ENCODE measurements at regions not wholly inside any gene's neighbourhood (a gene's known extent, or its start where the extent isn't known, plus 50 kb on each side); places are given as distances from the start of the nearest gene placed in this dataset.

GRCh38 chrX:40179283-40179682 is 81.5 kb upstream of the BCOR start:
- Histone ChIP-seq H3K27ac (replicated peaks) (peak overlapping the region; percentile 42), H3K27me3 (ENCODE audit: insufficient read depth, poor library complexity, severe bottlenecking) (peaks cover 3% of the 10 kb centered on the region), H3K4me3 (replicated peaks; ENCODE audit: insufficient read depth, low read length) (no peak overlapping the region)
- DNase-seq (ENCODE audit: low read depth in 1 of 2, low spot score in 1 of 2): peak; percentile 23 to 77
- peak; percentile 29; the same call in 1 of the 2 replicates for TF ChIP-seq POLR2AphosphoS5 (IDR thresholded peaks at IDR 0.05; ENCODE audit: low read depth)
- no peak for TF ChIP-seq GABPA (IDR thresholded peaks at IDR 0.05; ENCODE audit: low read depth)
- TF ChIP-seq SPI1 (IDR thresholded peaks at IDR 0.05; ENCODE audit: borderline replicate concordance, low read depth): peak; percentile 86

- Histone ChIP-seq H3K4me3 (replicated peaks; ENCODE audit: insufficient read depth, low read length) (no peak overlapping the region), H3K27ac (replicated peaks) (no peak overlapping the region), H3K27me3 (ENCODE audit: insufficient read depth, poor library complexity, severe bottlenecking) (peaks cover 4% of the 10 kb centered on the region)
- TF ChIP-seq POLR2AphosphoS5 (IDR thresholded peaks at IDR 0.05; ENCODE audit: low read depth) (no peak), GABPA (IDR thresholded peaks at IDR 0.05; ENCODE audit: low read depth) (no peak), SPI1 (IDR thresholded peaks at IDR 0.05; ENCODE audit: borderline replicate concordance, low read depth) (no peak), REST (IDR thresholded peaks at IDR 0.05; ENCODE audit: insufficient replicate concordance, low read depth) (no peak)
- TF ChIP-seq, protein P1, sequence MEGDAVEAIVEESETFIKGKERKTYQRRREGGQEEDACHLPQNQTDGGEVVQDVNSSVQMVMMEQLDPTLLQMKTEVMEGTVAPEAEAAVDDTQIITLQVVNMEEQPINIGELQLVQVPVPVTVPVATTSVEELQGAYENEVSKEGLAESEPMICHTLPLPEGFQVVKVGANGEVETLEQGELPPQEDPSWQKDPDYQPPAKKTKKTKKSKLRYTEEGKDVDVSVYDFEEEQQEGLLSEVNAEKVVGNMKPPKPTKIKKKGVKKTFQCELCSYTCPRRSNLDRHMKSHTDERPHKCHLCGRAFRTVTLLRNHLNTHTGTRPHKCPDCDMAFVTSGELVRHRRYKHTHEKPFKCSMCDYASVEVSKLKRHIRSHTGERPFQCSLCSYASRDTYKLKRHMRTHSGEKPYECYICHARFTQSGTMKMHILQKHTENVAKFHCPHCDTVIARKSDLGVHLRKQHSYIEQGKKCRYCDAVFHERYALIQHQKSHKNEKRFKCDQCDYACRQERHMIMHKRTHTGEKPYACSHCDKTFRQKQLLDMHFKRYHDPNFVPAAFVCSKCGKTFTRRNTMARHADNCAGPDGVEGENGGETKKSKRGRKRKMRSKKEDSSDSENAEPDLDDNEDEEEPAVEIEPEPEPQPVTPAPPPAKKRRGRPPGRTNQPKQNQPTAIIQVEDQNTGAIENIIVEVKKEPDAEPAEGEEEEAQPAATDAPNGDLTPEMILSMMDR (IDR thresholded peaks at IDR 0.05; ENCODE audit: insufficient read depth, low read length): no peak
- DNase-seq (ENCODE audit: low read depth in 1 of 2, low spot score in 1 of 2): no peak
These were observed 80.4 kb upstream of the BCOR start for GRCh38 chrX:40177942-40178715.

DNA sequence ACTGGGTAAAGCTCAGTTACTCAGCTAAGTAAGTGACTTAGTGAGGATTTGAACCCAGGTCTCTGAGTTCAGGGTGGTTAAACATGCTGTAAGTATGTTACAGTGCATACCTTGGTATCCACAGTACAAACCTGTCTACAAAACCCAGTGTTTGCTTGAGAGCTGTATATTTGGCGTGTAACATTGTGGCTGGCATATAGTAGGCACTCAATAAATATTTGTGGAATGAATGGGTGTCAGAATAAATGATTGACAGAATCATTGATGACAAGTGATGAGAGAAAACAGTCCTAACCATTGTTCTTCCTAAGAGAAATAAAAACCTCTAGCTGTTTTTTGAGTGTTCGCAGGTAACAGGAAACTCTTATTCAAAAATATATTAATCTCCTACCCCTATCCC is 79.7 kb upstream of the BCOR start:
- TF ChIP-seq, protein P1 (IDR thresholded peaks at IDR 0.05; ENCODE audit: insufficient read depth, low read length): no peak
- TF ChIP-seq SPI1 (IDR thresholded peaks at IDR 0.05; ENCODE audit: borderline replicate concordance, low read depth) (no peak), POLR2AphosphoS5 (IDR thresholded peaks at IDR 0.05; ENCODE audit: low read depth) (no peak), REST (IDR thresholded peaks at IDR 0.05; ENCODE audit: insufficient replicate concordance, low read depth) (no peak), GABPA (IDR thresholded peaks at IDR 0.05; ENCODE audit: low read depth) (no peak)
- H3K27ac ChIP-seq (replicated peaks): peak overlapping the region; percentile 99
- H3K4me3 ChIP-seq (replicated peaks; ENCODE audit: insufficient read depth, low read length): peak overlapping the region; percentile 27; the same call in 1 of the 2 replicates
- DNase-seq (ENCODE audit: low read depth in 1 of 2, low spot score in 1 of 2): no peak
- H3K27me3 ChIP-seq (ENCODE audit: insufficient read depth, poor library complexity, severe bottlenecking): peaks cover 4% of the 10 kb centered on the region

DNA sequence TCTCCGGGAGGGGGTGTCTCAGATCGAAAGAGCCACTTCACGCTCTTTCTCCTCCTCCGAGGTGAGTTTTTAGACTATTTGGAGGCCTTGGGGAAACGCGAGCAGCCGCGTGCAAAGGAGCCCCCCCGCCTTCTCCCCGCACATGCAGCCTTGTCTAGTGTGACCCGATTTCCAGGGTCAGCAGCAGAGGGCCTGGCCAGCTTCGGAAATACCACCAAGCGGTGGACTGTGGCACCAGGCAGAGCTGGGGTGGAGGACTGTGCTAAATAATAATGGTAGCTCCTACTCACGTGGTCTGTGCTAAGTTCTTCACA is 79.3 kb upstream of the BCOR start:
- H3K27ac ChIP-seq (replicated peaks): peak overlapping the region; percentile 99
- peak in 1 of 2 experiments; percentile 29 for DNase-seq (ENCODE audit: low read depth in 1 of 2, low spot score in 1 of 2)
- H3K4me3 ChIP-seq (replicated peaks; ENCODE audit: insufficient read depth, low read length): peak overlapping the region; percentile 27
- TF ChIP-seq, protein P1 (IDR thresholded peaks at IDR 0.05; ENCODE audit: insufficient read depth, low read length): no peak
- no peak for TF ChIP-seq SPI1 (IDR thresholded peaks at IDR 0.05; ENCODE audit: borderline replicate concordance, low read depth)
- TF ChIP-seq GABPA (IDR thresholded peaks at IDR 0.05; ENCODE audit: low read depth): no peak
- no peak for TF ChIP-seq POLR2AphosphoS5 (IDR thresholded peaks at IDR 0.05; ENCODE audit: low read depth)
- no peak for TF ChIP-seq REST (IDR thresholded peaks at IDR 0.05; ENCODE audit: insufficient replicate concordance, low read depth)
- H3K27me3 ChIP-seq (ENCODE audit: insufficient read depth, poor library complexity, severe bottlenecking): peaks cover 4% of the 10 kb centered on the region
